ENCODE measurements at regions not wholly inside any gene's neighbourhood (a gene's known extent, or its start where the extent isn't known, plus 50 kb on each side); places are given as distances from the start of the nearest gene placed in this dataset.
"Not testable (repeated sequence)": the region's sequence is repeated elsewhere in the genome, so short reads cannot be mapped to it uniquely, and the experiment has no call there.

DNA sequence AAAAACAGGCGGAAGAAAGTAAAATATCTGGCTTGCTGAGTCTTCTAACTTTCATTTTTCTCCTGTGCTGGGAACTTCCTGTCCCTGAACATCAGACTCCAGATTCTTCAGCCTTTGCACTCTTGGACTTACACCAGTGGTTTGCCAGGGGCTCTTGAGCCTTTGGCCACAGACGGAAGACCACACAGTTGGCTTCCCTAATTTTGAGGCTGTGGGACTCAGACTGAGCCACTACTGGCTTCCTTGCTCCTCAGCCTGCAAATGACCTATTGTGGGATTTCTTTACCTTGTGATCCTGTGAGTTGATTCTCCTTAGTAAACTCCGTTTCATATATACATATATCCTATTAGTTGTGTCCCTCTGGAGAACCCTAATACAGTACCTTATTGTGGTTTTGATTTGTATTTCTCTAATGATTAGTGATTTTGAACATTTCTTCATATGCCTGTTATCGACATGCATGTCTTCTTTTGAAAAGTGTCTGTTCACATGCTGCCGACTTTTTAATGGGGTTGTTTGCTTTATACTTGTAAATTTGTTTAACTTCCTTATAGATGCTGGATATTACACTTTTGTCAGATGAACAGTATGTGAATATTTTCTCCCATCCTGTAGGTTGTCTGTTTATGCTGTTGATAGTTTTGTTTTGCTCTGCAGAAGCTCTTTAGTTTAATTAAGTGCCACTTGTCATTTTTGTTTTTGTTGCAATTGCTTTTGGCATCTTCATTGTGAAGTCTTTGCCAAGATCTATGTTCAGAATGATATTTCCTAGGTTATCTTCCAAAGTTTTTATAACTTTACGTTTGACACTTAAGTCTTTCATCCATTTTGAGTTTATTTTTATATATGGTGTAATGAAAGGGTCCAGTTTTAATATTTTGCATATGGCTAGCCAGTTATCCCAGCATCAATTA, 348.8 kb upstream of the SETBP1 start:
- no peak for DNase-seq (ENCODE audit: low spot score)

DNA sequence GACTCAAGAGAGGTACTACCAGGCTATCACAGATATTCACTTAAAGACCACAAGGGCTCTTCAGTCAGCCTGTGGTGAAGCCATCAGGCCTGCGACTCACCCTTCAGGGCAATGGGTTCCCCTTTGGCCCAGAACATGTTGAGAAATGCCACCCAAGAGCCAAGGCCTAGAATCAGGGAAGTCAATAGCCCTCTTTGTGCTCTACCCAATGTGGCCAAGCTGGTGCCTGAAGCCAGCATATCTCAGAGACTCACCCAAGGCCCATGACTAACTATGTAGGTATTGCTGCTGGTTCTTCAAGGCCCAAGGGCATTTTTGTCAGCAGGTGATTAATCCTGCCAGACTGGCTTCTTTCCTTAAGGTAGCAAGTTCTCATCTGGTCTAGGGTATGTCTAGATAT, 338.9 kb upstream of the SETBP1 start:
- DNase-seq (ENCODE audit: low spot score), result no peak

DNA sequence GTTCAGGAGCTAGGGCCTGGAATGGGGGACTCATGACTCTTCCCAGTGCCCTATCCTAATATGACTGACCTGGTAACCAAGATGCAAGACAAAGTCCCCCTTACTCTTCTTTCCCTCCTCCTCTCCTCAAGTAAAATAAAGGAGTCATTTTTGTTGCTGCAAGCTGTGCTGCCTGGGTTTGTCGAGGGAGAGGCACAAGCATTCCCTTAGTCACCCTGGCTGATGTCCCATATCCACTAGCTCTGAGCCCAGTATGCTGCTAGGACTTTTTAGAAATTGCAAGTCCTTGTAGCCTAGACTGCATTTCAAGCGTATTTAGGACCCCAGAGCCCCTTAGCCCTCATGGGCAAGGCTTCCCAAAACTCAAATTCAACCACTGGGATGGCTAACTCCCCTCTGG, 338.5 kb upstream of the SETBP1 start:
- no peak for DNase-seq (ENCODE audit: low spot score)

DNA sequence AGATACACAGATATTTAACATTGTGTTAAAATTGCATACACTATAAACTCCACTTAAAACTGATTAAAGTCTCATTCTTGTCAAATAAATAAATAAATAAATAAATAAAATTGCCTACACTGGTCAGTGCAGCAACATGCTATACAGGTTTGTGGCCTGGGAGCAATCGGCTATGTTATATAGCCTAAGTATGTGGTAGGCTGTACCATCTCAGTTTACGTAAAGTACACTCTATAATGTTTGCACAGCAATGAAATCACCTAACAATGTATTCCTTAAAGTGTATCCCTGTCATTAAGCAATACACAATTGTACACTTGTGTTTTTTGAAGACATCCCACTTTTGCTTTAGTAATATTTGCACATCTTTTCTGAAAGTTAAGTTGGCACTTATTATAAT, 337.7 kb upstream of the SETBP1 start:
- no peak for DNase-seq (ENCODE audit: low spot score)

DNA sequence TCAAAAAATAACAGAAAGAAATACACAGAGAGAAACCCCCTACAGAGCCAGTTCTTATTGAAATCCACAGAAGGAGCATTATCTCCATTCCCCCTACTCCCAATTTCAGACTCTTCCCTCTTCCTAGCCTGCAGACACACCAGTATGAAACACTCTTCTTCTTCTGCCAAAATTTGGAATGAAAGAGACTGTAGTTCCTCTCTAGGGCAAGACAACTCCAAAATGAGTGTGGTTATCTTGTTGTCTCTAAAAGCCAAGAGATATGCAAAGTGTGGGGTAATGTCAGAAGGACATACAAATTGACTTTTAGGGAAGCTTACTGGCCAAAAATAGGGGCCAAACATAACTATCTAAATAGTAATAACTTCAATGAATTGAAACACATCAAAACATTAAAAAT, 337.1 kb upstream of the SETBP1 start:
- DNase-seq (ENCODE audit: low spot score), result no peak

DNA sequence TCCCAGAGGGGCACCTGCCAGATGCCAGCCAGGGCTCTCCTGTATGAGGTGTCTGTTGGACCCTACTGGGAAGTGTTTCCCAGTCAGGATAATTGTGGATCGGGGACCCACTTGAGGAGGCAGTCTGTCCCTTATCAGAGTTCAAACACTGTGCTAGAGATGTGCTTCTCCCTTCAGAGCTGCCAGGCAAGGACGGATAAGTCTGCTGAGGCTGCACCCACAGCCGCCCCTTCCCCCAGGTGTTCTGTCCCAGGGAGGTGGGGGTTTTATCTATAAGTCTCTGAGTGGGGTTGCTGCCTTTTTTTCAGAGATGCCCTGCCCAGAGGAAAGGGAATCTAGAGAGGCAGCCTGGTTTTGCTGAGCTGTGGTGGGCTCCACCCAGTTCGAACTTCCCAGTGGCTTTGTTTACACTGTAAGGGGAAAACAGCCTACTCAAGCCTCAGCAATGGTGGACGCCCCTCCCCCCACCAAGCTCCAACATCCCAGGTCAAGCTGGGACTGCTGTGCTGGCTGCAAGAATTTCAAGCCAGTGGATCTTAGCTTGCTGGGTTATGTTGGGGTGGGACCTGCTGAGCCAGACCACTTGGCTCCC, 324.0 kb upstream of the SETBP1 start:
- no peak for DNase-seq (ENCODE audit: low spot score)

DNA sequence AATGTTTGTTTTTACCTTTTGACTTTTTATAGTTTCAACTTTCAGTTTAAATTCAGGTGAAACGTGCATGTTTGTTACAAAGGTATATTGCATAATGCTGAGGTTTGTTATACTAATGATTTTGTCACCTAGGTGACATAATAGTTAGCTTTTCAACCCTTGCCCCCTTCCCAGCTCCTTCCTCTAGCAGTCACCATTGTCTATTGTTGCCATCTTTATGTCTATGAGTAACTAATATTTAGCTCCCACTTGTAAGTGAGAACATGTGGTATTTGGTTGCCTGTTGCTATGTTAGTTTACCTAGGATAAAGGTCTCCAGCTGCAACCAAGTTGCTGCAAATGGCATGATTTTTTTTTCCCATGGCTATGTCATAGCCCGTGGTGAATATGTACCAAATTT, 322.3 kb upstream of the SETBP1 start:
- no peak for DNase-seq (ENCODE audit: low spot score)

DNA sequence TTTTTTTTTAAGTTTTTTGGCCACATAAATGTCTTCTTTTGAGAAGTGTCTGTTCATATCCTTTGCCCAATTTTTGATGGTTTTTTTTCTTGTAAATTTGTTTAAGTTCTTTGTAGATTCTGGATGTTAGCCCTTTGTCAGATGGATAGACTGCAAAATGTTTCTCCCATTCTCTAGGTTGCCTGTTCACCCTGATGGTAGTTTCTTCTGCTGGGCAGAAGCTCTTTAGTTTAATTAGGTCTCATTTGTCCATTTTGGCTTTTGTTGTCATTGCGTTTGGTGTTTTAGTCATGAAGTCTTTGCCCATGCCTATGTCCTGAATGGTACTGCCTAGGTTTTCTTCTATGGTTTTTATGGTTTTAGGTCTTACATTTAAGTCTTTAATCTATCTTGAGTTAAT, 320.9 kb upstream of the SETBP1 start:
- not testable (repeated sequence) for DNase-seq (ENCODE audit: low spot score)

DNA sequence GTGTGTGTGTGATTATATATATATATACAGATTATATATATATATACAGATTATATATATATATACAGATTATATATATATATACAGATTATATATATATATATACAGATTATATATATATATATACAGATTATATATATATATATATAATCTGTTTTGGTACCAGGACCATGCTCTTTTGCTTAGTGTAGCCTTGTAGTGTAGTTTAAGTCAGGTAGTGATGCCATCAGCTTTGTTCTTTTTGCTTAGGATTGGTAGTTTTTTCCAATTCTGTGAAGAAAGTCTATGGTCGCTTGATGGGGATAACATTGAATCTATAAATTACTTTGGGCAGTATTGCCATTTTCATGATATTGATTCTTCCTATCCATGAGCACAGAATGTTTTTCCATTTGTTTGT, 318.5 kb upstream of the SETBP1 start:
- not testable (repeated sequence) for DNase-seq (ENCODE audit: low spot score)

DNA sequence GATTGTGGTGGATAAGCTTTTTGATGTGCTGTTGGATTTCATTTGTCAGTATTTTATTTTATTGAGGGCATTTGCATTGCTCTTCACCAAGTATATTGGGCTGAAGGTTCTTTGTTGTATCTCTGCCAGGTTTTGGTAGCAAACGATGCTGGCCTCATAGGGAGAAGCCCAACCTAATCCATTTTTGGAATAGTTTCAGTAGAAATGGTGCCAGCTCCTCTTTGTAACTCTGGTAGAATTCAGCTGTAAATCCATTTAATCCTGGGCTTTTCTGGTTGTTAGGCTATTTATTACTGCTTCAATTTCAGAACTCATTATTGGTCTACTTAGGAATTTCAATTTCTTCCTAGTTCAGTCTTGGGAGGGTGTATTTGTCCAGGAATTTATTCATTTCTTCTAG, 309.8 kb upstream of the SETBP1 start:
- no peak for DNase-seq (ENCODE audit: low spot score)

DNA sequence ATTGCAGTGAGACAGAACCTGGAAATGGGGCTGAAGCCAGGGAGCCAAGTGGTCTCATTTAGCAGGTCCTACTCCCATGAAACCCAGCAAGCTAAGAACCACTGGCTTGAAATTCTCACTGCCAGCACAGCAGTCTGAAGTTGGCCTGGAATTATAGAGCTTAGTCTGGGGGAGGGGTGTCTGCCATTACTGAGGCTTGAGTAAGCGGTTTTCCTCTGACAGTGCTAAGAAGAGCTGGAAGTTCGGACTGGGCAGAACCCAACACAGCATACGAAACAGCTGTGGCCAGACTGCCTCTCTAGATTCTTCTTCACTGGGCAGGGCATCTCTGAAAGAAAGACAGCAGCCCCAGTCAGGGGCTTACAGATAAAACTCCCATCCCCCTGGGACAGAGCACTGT, 305.7 kb upstream of the SETBP1 start:
- no peak for DNase-seq (ENCODE audit: low spot score)

DNA sequence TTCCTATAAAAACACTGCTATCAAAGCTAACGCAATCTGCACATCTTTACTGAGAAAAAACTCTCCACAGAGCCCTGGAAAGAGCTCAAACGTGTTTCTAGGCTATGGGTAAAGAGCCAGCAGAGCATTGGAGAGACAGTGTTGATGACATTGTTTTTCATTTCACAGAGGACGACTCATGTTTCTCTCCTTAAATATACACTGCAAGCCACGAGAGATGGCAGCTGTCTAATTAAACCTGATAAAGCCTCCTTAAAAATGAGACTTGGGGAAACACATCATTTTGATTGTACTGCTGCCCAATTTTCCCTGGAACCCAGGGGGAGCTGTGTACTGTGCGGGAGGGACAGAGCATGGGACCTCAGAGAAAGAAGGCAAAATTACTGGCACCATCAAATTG, 294.3 kb upstream of the SETBP1 start:
- DNase-seq (ENCODE audit: low spot score), result no peak

DNA sequence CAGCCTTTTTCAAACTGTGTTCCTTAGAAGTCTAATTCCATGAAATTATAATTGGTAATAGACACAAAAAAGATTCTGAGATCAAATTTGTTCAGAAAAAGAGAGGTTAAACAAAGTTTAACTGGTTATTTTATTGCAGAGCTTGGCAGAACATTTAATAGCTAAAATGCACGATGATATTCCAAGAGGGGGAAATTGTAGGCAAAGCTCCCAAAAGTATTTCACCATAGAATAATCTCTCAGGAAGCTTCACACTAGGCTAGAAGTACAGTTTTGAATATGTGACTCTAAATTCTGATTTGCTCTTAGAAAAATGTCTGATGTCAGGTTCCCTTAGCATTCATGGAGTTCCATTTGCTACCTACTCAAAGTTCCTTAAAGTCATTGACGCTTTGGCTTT, 292.4 kb upstream of the SETBP1 start:
- DNase-seq (ENCODE audit: low spot score), result no peak

DNA sequence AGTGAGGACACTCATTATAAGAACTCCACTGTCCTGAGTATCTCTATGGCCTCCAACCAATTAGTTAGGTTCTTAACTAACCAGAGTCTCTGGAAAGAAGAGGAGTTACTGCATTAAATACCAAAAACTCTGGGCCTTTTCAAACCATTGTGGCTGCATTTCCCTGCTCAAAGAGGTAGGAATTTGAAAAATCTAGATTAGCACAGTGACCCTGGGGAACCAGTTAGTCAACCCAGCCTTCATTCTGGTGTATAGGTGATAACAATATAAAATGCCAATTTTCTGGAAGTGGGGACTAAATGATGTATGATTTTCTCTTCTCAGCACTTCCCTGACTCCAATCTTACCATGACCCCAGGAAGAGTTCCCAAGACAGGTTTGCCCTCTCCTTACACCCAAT, 287.8 kb upstream of the SETBP1 start:
- no peak for DNase-seq (ENCODE audit: low spot score)

DNA sequence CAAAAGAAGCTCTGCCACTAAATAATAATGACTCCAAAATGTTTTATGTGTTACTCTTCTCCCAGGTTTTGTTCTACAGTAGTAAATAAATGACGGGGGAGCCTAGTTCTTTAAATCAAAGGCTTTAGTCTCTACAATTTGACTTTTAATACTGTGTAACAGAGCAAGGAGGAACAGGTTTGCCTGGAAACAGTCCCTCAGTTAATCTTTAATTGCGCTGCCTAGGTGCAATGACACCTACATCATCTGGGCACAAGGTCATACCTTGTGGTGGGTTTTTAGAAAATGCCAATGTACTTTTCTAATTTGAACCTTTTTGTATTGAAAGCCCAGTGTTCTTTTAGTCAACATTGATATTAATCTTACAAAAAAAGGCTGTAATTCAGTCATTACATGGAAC, 287.3 kb upstream of the SETBP1 start:
- DNase-seq (ENCODE audit: low spot score), result no peak

DNA sequence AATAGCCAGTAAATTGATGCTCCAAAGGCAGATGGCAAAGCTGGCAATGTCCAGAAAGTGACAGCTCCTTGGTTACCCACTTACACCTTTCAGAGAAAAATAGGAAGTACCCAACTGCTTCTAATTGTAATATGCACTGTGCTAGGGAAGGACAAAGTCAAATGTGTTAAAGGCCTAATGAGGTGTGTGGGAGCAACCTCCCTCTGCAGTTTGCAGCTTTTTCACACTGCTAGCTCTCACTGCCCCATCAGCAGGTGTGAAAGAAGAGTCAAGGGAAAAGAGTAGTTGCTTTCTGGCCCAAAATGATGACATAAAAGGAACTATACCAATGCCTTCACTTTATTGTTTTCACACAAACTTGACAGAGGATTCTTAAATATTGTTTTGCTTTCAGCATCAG, 284.1 kb upstream of the SETBP1 start:
- DNase-seq (ENCODE audit: low spot score), result no peak

DNA sequence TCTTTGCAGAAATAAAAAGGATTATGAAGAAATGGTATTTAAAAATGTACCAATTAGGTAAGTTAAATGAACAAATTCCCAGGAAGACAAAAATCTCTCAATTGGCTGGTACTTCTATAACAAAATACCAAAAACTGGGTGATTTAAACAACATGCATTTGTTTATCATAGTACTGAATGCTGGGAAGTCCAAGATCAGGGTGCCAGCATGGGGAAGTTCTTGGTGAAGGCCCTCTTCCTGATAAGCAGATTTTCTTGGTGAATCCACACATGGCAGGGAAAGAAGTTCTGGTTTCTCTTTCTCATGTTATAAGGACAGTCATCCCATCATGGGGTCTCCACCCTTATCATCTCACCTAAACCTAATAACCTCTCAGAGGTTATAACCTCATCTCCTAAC, 271.6 kb upstream of the SETBP1 start:
- DNase-seq (ENCODE audit: low spot score), result no peak

DNA sequence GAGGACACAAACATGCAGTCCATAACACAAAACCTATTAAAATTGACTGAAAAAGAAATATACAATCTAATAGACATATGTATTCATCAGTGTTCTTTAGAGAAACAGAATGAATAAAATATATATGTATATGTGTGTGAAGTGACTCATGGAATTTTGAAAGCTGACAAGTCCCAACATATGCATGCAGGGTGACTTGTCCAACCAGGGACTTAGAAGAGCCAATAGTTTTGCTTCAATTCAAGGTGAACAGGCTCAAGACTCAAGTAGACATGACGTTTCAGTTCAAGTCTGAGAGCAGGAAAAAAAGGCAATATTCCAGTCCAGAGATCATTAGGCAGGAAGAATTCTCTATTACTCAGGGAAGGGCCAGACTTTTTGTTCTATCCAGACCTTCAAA, 271.2 kb upstream of the SETBP1 start:
- no peak for DNase-seq (ENCODE audit: low spot score)

DNA sequence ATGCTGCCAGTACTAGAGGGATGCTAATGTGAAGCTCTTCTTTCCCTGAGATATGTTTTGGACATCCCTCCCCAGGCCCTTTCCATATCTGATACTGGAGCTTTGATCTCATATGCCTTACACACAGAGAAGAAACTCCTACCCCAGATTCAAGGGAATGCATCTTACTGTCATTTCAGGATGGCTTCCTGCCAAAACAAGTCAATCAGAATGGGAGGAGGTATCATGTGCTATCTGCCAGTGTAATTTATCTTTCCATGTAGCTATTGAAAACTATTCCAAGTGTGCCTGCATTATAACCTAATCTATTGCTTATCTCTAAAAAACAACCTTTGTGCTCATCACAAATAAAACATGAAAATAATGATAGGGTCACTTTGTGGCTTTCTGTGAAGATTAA, 269.9 kb upstream of the SETBP1 start:
- no peak for DNase-seq (ENCODE audit: low spot score)

DNA sequence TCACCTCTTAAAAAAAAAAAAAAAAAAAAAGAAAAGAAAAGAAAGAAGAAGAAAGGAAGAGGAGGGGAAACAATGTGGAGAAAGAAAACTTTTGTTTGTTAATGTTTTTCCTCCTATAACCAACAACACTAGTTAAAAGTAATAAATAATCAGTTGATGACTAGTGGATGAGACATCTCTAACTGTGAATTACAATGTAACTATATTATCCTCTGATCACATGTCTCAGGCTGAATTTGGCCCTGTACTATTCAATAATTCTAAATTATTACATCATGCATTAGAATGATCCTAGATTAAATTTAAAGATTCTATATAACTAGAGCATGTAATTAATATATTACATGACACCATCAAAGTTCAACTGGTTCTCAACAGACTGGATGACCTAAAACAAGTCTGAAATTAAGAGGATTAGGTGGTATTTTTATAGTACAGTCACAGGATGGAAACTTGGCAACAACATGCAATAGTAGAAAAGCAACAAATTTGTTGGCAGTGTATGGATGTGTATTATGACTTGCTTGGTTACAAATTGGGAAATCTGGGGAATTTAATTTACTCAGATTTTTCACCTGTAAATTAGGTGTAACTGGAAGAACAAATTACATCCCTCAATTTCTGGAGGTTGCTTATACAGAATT, 269.3 kb upstream of the SETBP1 start:
- no peak for DNase-seq (ENCODE audit: low spot score)

DNA sequence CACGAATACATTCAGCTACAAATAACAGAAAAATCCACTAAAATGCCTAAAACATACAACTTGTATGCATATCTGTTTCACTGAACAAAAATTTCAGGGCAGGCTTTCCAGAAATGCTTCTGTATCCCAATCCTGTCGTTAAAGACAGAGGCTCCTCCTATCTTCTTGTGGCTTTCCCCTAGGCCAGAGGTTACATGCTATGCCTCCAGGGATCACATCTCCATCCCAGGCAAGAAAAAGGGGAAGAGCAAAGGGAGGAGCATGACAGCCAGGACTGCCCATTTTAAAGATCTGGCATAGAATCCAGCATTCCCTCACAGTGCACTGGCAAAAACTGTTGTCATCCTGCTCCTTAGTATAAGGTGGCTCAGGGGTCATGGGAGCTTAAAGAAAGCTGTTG, 268.7 kb upstream of the SETBP1 start:
- no peak for DNase-seq (ENCODE audit: low spot score)

DNA sequence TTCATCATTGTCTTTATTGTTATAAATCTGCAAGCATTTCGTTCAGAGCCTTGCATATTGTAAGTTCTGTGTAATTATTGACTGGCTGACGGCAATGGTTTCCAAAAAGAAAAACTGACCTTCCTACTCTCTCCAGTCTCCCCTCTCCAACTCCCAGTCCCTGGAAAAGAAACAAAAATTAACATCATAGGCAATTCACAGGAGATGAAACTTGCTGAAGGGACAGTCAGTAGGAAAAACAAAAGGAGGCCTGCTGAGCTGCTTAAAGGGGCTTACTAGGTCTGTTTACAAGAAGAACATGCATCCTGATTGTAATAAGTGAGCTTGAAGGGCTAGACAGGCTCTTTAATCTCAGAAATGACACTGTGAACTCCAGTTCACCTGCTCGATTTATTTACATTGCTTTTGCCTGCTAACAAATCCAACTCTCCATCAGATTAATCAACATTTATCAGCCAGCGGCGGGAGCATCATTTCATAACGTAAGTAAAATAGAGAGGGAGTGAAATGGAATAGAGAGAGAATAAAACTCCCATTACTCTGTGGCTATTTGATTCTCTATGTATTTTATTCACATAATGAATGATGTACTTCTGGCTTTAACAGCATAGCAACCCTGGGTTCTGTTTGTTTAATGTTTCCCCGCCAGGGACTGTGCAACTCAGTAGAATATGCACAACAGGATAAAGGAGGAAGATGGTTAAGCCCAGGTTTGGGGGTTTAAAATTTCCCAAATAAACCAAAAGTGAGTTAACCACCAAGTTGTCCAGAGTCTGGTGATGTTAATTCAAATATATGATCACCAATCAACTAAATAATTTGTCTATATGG, 256.7 kb upstream of the SETBP1 start:
- no peak for DNase-seq (ENCODE audit: low spot score)

DNA sequence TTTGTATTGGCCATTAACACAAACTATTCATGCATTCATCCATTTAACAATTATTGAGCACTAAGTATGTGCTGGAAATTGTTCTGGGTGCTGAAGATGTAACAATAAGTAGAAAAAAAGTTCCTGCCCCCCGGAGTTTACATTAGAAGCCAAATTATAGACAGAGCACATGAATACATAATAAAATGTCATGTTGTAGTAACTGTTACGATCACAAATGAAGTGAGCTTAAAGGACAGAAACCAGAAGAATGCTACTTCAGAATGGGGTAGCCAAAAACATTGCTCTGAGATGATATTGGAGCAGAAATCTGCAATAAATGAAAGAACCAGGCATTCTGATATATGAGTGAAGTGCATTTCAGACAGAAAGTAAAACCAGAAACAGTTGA, 256.0 kb upstream of the SETBP1 start:
- no peak for DNase-seq (ENCODE audit: low spot score)

All from left forelimb (tissue), 1 donor.